ENCODE measurements at regions not wholly inside any gene's neighbourhood (a gene's known extent, or its start where the extent isn't known, plus 50 kb on each side); places are given as distances from the start of the nearest gene placed in this dataset.

- no peak for DNase-seq (ENCODE audit: low spot score)
- in situ Hi-C loops (cut with MboI; ENCODE audit: low pct_unique_long_range_greater_than_20kb, low sequenced_read_pairs, unreplicated experiment), result no loop called here
These were observed 59.0 kb upstream of the DNAH5 start for GRCh38 chr5:14003513-14003912.

GRCh38 chr5:13998254-13998653, 53.8 kb upstream of the DNAH5 start:
- in situ Hi-C loops (cut with MboI; ENCODE audit: low pct_unique_long_range_greater_than_20kb, low sequenced_read_pairs, unreplicated experiment), result loop anchor here (25.0 kb wide), 2 partner anchors 264 to 639 kb away; no protein-coding TSS in a partner anchor
- TF ChIP-seq CTCF (IDR thresholded peaks at IDR 0.05; ENCODE audit: extremely low read depth, insufficient read depth, missing control alignments), result no peak
- no peak for DNase-seq (ENCODE audit: low spot score)

More at GRCh38 chr5:14003513-14003912, 59.0 kb upstream of the DNAH5 start:
- TF ChIP-seq CTCF (IDR thresholded peaks at IDR 0.05; ENCODE audit: extremely low read depth, insufficient read depth, missing control alignments), result no peak

GRCh38 chr5:13997514-13997913, 53.0 kb upstream of the DNAH5 start:
- DNase-seq (ENCODE audit: low spot score), result no peak
- in situ Hi-C loops (cut with MboI; ENCODE audit: low pct_unique_long_range_greater_than_20kb, low sequenced_read_pairs, unreplicated experiment), result loop anchor here (25.0 kb wide), 2 partner anchors 265 to 640 kb away; no protein-coding TSS in a partner anchor
- no peak for TF ChIP-seq CTCF (IDR thresholded peaks at IDR 0.05; ENCODE audit: extremely low read depth, insufficient read depth, missing control alignments)

GRCh38 chr5:13994621-13995253, 50.2 kb upstream of the DNAH5 start:
- DNase-seq (ENCODE audit: low spot score), result no peak
- in situ Hi-C loops (cut with MboI; ENCODE audit: low pct_unique_long_range_greater_than_20kb, low sequenced_read_pairs, unreplicated experiment), result loop anchor here (25.0 kb wide), 2 partner anchors 268 to 643 kb away; no protein-coding TSS in a partner anchor
- no peak for TF ChIP-seq CTCF (IDR thresholded peaks at IDR 0.05; ENCODE audit: extremely low read depth, insufficient read depth, missing control alignments)

Measured in GM13977 (cell line).